ENCODE measurements at regions not wholly inside any gene's neighbourhood (a gene's known extent, or its start where the extent isn't known, plus 50 kb on each side); places are given as distances from the start of the nearest gene placed in this dataset.

- Mint-ChIP-seq H3K27ac (ENCODE audit: unreplicated experiment) (no peak overlapping the region), H3K4me1 (ENCODE audit: low read depth) (peaks cover 12% of the 10 kb centered on the region), H3K36me3 (ENCODE audit: low read depth) (no peaks in the 10 kb centered on the region), H3K4me3 (ENCODE audit: unreplicated experiment) (no peak overlapping the region), H3K9me3 (ENCODE audit: low read depth) (peaks cover 2% of the 10 kb centered on the region), H3K27me3 (ENCODE audit: low read depth) (no peaks in the 10 kb centered on the region)
- DNase-seq (ENCODE audit: low spot score): no peak
- TF ChIP-seq CTCF (IDR thresholded peaks at IDR 0.05): no peak
These were observed 737.1 kb downstream of the INHBA start for GRCh38 chr7:40965774-40966173.

GRCh38 chr7:40965016-40965415 is 737.9 kb downstream of the INHBA start:
- Mint-ChIP-seq H3K4me3 (ENCODE audit: unreplicated experiment) (no peak overlapping the region), H3K36me3 (ENCODE audit: low read depth) (no peaks in the 10 kb centered on the region), H3K9me3 (ENCODE audit: low read depth) (peaks cover 2% of the 10 kb centered on the region), H3K27ac (ENCODE audit: unreplicated experiment) (no peak overlapping the region), H3K27me3 (ENCODE audit: low read depth) (no peaks in the 10 kb centered on the region), H3K4me1 (ENCODE audit: low read depth) (peaks cover 20% of the 10 kb centered on the region)
- DNase-seq (ENCODE audit: low spot score): no peak
- no peak for TF ChIP-seq CTCF (IDR thresholded peaks at IDR 0.05)

GRCh38 chr7:40964610-40965009 is 738.3 kb downstream of the INHBA start:
- Mint-ChIP-seq H3K27ac (ENCODE audit: unreplicated experiment) (no peak overlapping the region), H3K4me1 (ENCODE audit: low read depth) (peaks cover 17% of the 10 kb centered on the region), H3K27me3 (ENCODE audit: low read depth) (no peaks in the 10 kb centered on the region), H3K36me3 (ENCODE audit: low read depth) (no peaks in the 10 kb centered on the region), H3K4me3 (ENCODE audit: unreplicated experiment) (no peak overlapping the region), H3K9me3 (ENCODE audit: low read depth) (peaks cover 2% of the 10 kb centered on the region)
- no peak for TF ChIP-seq CTCF (IDR thresholded peaks at IDR 0.05)
- DNase-seq (ENCODE audit: low spot score): no peak

- Mint-ChIP-seq H3K36me3 (ENCODE audit: low read depth) (peaks cover 14% of the 10 kb centered on the region), H3K4me1 (ENCODE audit: low read depth) (peaks cover 13% of the 10 kb centered on the region), H3K27ac (ENCODE audit: unreplicated experiment) (no peak overlapping the region), H3K9me3 (ENCODE audit: low read depth) (peaks cover 12% of the 10 kb centered on the region), H3K27me3 (ENCODE audit: low read depth) (no peaks in the 10 kb centered on the region), H3K4me3 (ENCODE audit: unreplicated experiment) (no peak overlapping the region)
- DNase-seq (ENCODE audit: low spot score): no peak
- TF ChIP-seq CTCF (IDR thresholded peaks at IDR 0.05): no peak
These were observed 742.9 kb downstream of the INHBA start for GRCh38 chr7:40959955-40960354.

GRCh38 chr7:40948239-40948638 is 754.7 kb downstream of the INHBA start:
- H3K27me3 Mint-ChIP-seq (ENCODE audit: low read depth): no peaks in the 10 kb centered on the region
- DNase-seq (ENCODE audit: low spot score): no peak
- peaks cover 26% of the 10 kb centered on the region for H3K36me3 Mint-ChIP-seq (ENCODE audit: low read depth)
- H3K27ac Mint-ChIP-seq (ENCODE audit: unreplicated experiment): no peak overlapping the region
- no peaks in the 10 kb centered on the region for H3K4me1 Mint-ChIP-seq (ENCODE audit: low read depth)
- no peak overlapping the region for H3K4me3 Mint-ChIP-seq (ENCODE audit: unreplicated experiment)
- no peak for TF ChIP-seq CTCF (IDR thresholded peaks at IDR 0.05)
- peaks cover 46% of the 10 kb centered on the region for H3K9me3 Mint-ChIP-seq (ENCODE audit: low read depth)
